ENCODE measurements at regions not wholly inside any gene's neighbourhood (a gene's known extent, or its start where the extent isn't known, plus 50 kb on each side); places are given as distances from the start of the nearest gene placed in this dataset.

- H3K4me3 ChIP-seq (ENCODE audit: extremely low read depth in 1 of 4, insufficient read depth in 2 of 4, low read depth in 3 of 4, low read length in 4 of 4): no peak overlapping the region
- no peak overlapping the region for H2AFZ ChIP-seq (ENCODE audit: low read length)
- no peaks in the 10 kb centered on the region for H4K20me1 ChIP-seq (replicated peaks in 1 of 2; ENCODE audit: control insufficient read depth in 1 of 2, insufficient read depth in 2 of 2, low read length in 2 of 2)
- 93% methylated on average over 2 of the region's 2 CpGs; no CpG with 5 or more reads in 1 of the 2 experiments for WGBS, 2 experiments (ENCODE audit: extremely low coverage in 1 of 2, insufficient coverage in 1 of 2, insufficient read length in 1 of 2, insufficient replicate concordance in 2 of 2, low coverage in 1 of 2, low lambda C conversion rate in 2 of 2, missing lambda C conversion rate in 1 of 2)
- no peak overlapping the region for H2AK5ac ChIP-seq (ENCODE audit: low read depth, low read length)
- no peak overlapping the region for H3K4ac ChIP-seq (replicated peaks; ENCODE audit: insufficient read length, low read depth, low read length)
- DNase-seq (ENCODE audit: low read depth in 1 of 2, low spot score in 2 of 2): no peak
- no peaks in the 10 kb centered on the region for H3K79me2 ChIP-seq (ENCODE audit: control insufficient read depth in 1 of 2, insufficient read depth in 2 of 2, low read length in 2 of 2)
- H4K5ac ChIP-seq (ENCODE audit: insufficient read length, low read depth, low read length): no peak overlapping the region
- no peak overlapping the region for H3K4me2 ChIP-seq (ENCODE audit: insufficient read depth in 1 of 2, low read depth in 2 of 2, low read length in 2 of 2)
- H3K23me2 ChIP-seq (ENCODE audit: low read depth, low read length): no peaks in the 10 kb centered on the region
- no peaks in the 10 kb centered on the region for H3K79me1 ChIP-seq (ENCODE audit: low read depth, low read length)
- no peak overlapping the region for H4K8ac ChIP-seq (ENCODE audit: extremely low read depth, insufficient read depth, low read length)
- no peaks in the 10 kb centered on the region for H3K4me1 ChIP-seq (replicated peaks in 1 of 4; ENCODE audit: control insufficient read depth in 3 of 4, insufficient read depth in 4 of 4, low read length in 3 of 4)
- H3K27ac ChIP-seq (ENCODE audit: low read depth, low read length): no peak overlapping the region
- no peaks in the 10 kb centered on the region for H3K27me3 ChIP-seq (replicated peaks in 1 of 4; ENCODE audit: control insufficient read depth in 3 of 4, extremely low read depth in 1 of 4, insufficient read depth in 3 of 4, low read length in 3 of 4)
- H3K9ac ChIP-seq (replicated peaks in 1 of 4; ENCODE audit: extremely low read depth in 1 of 4, low read depth in 3 of 4, low read length in 3 of 4): no peak overlapping the region
- no peak overlapping the region for H2BK120ac ChIP-seq (replicated peaks; ENCODE audit: low read depth, low read length)
- no peak overlapping the region for H3K14ac ChIP-seq (ENCODE audit: insufficient read length)
- no peak overlapping the region for H2BK12ac ChIP-seq (ENCODE audit: low read depth, low read length)
- H2BK20ac ChIP-seq (ENCODE audit: low read length): no peak overlapping the region
- ChIA-PET CTCF (ENCODE audit: partially characterized antibody) (no interaction called here), POLR2A (ENCODE audit: partially characterized antibody) (no interaction called here)
- no peaks in the 10 kb centered on the region for H3K36me3 ChIP-seq (ENCODE audit: control insufficient read depth in 2 of 4, insufficient read depth in 4 of 4, low read length in 3 of 4)
- H4K91ac ChIP-seq (replicated peaks; ENCODE audit: insufficient read length, low read length): no peak overlapping the region
- no peaks in the 10 kb centered on the region for H3K9me3 ChIP-seq (ENCODE audit: insufficient read depth in 2 of 2, low read depth in 1 of 2, low read length in 1 of 2)
- no peak overlapping the region for H3K18ac ChIP-seq (ENCODE audit: extremely low read depth, low read length)
- FAIRE-seq: no peak
- no peak overlapping the region for H2BK5ac ChIP-seq (ENCODE audit: low read depth, low read length)
- no peak overlapping the region for H2BK15ac ChIP-seq (ENCODE audit: low read length)
- H3K23ac ChIP-seq (ENCODE audit: insufficient read length): no peak overlapping the region
- no peak overlapping the region for H3K56ac ChIP-seq (replicated peaks; ENCODE audit: insufficient read length, low read depth, low read length)
- TF ChIP-seq E2F6 (IDR thresholded peaks at IDR 0.05) (no peak), POLR2A (IDR thresholded peaks at IDR 0.05; ENCODE audit: control extremely low read depth in 1 of 2, low read depth in 2 of 2, low read length in 2 of 2) (no peak), CTCF (IDR thresholded peaks at IDR 0.05; ENCODE audit: control extremely low read depth in 1 of 3, insufficient read depth in 1 of 3, low read depth in 1 of 3, low read length in 3 of 3) (no peak), YY1 (IDR thresholded peaks at IDR 0.05; ENCODE audit: low read depth, low read length) (no peak), FOSL1 (IDR thresholded peaks at IDR 0.05; ENCODE audit: insufficient read depth, low read depth, low read length) (no peak), SP2 (IDR thresholded peaks at IDR 0.05; ENCODE audit: low read length) (no peak), MAFK (IDR thresholded peaks at IDR 0.05; ENCODE audit: low read depth, low read length) (no peak), TBP (IDR thresholded peaks at IDR 0.05; ENCODE audit: low read depth, low read length) (no peak), CBX8 (IDR thresholded peaks at IDR 0.05; ENCODE audit: borderline replicate concordance, low read depth, low read length) (no peak), TAF7 (optimal IDR thresholded peaks at IDR 0.05; ENCODE audit: borderline replicate concordance, low read depth, low read length) (no peak), TEAD4 (IDR thresholded peaks at IDR 0.05; ENCODE audit: low read depth, low read length) (no peak), EZH2 (IDR thresholded peaks at IDR 0.05; ENCODE audit: low read depth, low read length, severe bottlenecking) (no peak), RFX5 (IDR thresholded peaks at IDR 0.05; ENCODE audit: borderline replicate concordance, low read depth, low read length) (no peak)
Observed at GRCh38 chr1:8090241-8090702, 64.2 kb upstream of the ERRFI1 start.

All from H1 (cell line).